HepG2 (cell line): ENCODE measurements at regions not wholly inside any gene's neighbourhood (a gene's known extent, or its start where the extent isn't known, plus 50 kb on each side); places are given as distances from the start of the nearest gene placed in this dataset.

Source experiments
- ATAC-seq: fragments of 200-7000 bp; cut with Tn5 transposase; 3 replicates; pipeline ENCODE4 v1.9.1; 2020; ENCODE audit warnings: mild to moderate bottlenecking, moderate library complexity
- BruUV-seq: library from RNA; stranded (reverse); fragments of 400-500 nt; replicated peaks from 2 replicates; lab custom pipeline; 2021; lab: Mats Ljungman, UMichigan
- CTCF ChIA-PET: fragments of 300-600 bp; formaldehyde crosslinking; extraction: SDS; loops from one replicate; lab custom pipeline; 2021; ENCODE audit warnings: low total read pairs, inconsistent platforms, low intra/inter-chr PET ratio; lab: Yijun Ruan, JAX
- POLR2A ChIA-PET: fragments of 350-600 bp; sonication (Branson Sonifier 250); formaldehyde crosslinking; loops from one replicate; lab custom pipeline; 2020; ENCODE audit warnings: antibody characterized with exemption, inconsistent platforms; lab: Yijun Ruan, JAX
- DNase-seq: peaks from one replicate; pipeline ENCODE4 v3.0.0-alpha.2; 2015; ENCODE audit warnings: low spot score
- FAIRE-seq: peaks from 3 replicates; lab custom pipeline; 2011; peaks lifted over from hg19 to GRCh38; lab: Jason Lieb, UNC
- H2AFZ ChIP-seq: one replicate; pipeline ENCODE4 v1.6.1; 2011; ENCODE audit warnings: low read length, inconsistent platforms
- H3K27ac ChIP-seq: fragments of 300-600 bp; 3 replicates; pipeline ENCODE4 v1.8.0; 2011; ENCODE audit warnings: mixed run types, mild to moderate bottlenecking, mixed read lengths, low read length, inconsistent platforms; ENCODE audit not compliant: insufficient read depth; ENCODE audit errors: extremely low read length
- H3K27me3 ChIP-seq, 2 experiments: fragments of 200-600 bp in 1 of 2; 2 replicates in 1 of 2; 3 replicates in 1 of 2; pipeline versions ENCODE4 v1.6.0 to v1.8.0; 2011; ENCODE audit warnings: low read length in 2 of 2, mild to moderate bottlenecking in 2 of 2, moderate library complexity in 2 of 2, inconsistent platforms in 1 of 2; ENCODE audit not compliant: insufficient read depth in 2 of 2, control insufficient read depth in 1 of 2
- H3K36me3 ChIP-seq, 2 experiments: fragments of 200-600 bp in 1 of 2; replicated peaks in 1 of 2; 2 replicates in 1 of 2; 3 replicates in 1 of 2; pipeline versions ENCODE4 v1.5.1 to v1.8.0; 2011; ENCODE audit warnings: low read length in 2 of 2, inconsistent platforms in 1 of 2; ENCODE audit not compliant: insufficient read depth in 2 of 2, control insufficient read depth in 1 of 2
- H3K4me1 ChIP-seq: 2 replicates; pipeline ENCODE4 v1.5.1; 2012; ENCODE audit warnings: low read length, inconsistent platforms; ENCODE audit not compliant: insufficient read depth
- H3K4me2 ChIP-seq: 2 replicates; pipeline ENCODE4 v1.6.0; 2011; ENCODE audit warnings: low read depth, low read length, inconsistent platforms
- H3K4me3 ChIP-seq, 3 experiments: fragments of 200-600 bp in 1 of 3; sonication (generic), shearing (Covaris generic) in 1 of 3; replicated peaks in 1 of 3; 2 replicates each; pipeline ENCODE4 v1.5.1; 2011 to 2016; ENCODE audit warnings: low read length in 3 of 3, inconsistent platforms in 2 of 3, low read depth in 2 of 3, mild to moderate bottlenecking in 2 of 3, control low read depth in 1 of 3, mixed read lengths in 1 of 3; ENCODE audit not compliant: insufficient read depth in 1 of 3
- H3K79me2 ChIP-seq: one replicate; pipeline ENCODE4 v1.6.1; 2011; ENCODE audit warnings: low read length, inconsistent platforms; ENCODE audit not compliant: insufficient read depth
- H3K9ac ChIP-seq: 2 replicates; pipeline ENCODE4 v1.6.0; 2011; ENCODE audit warnings: mild to moderate bottlenecking, low read depth, low read length, inconsistent platforms; ENCODE audit not compliant: insufficient read depth
- H3K9me3 ChIP-seq: 2 replicates; pipeline ENCODE4 v1.5.1; 2012; ENCODE audit warnings: mild to moderate bottlenecking, low read length
- H4K20me1 ChIP-seq: 2 replicates; pipeline ENCODE4 v1.6.0; 2011; ENCODE audit warnings: inconsistent platforms, mild to moderate bottlenecking, low read length, moderate library complexity; ENCODE audit not compliant: insufficient read depth
- ADNP ChIP-seq: sonication (generic); formaldehyde crosslinking; IDR thresholded peaks from 2 replicates; pipeline ENCODE4 v1.4.0; 2020; ENCODE audit warnings: missing genetic modification reagents
- ERF ChIP-seq: IDR thresholded peaks from 2 replicates; pipeline ENCODE4 v1.6.1; 2018; ENCODE audit warnings: missing biosample characterization, missing genetic modification reagents
- FOXP4 ChIP-seq: sonication (generic); formaldehyde crosslinking; IDR thresholded peaks from 2 replicates; pipeline ENCODE4 v1.4.0; 2020; ENCODE audit warnings: missing genetic modification reagents
- GATAD1 ChIP-seq: IDR thresholded peaks from 2 replicates; pipeline ENCODE4 v1.6.1; 2016; ENCODE audit warnings: missing genetic modification reagents, missing compliant biosample characterization
- GMEB2 ChIP-seq: IDR thresholded peaks from 2 replicates; pipeline ENCODE4 v1.6.1; 2016; ENCODE audit warnings: missing biosample characterization, missing genetic modification reagents, low read depth
- LBX2 ChIP-seq: sonication (generic); formaldehyde crosslinking; IDR thresholded peaks from 2 replicates; pipeline ENCODE4 v1.5.0; 2020; ENCODE audit warnings: missing genetic modification reagents, mild to moderate bottlenecking, borderline replicate concordance
- NFIB ChIP-seq: sonication (generic); formaldehyde crosslinking; IDR thresholded peaks from 2 replicates; pipeline ENCODE4 v1.9.0; 2021; ENCODE audit warnings: missing genetic modification reagents, mild to moderate bottlenecking, borderline replicate concordance
- NR3C1 ChIP-seq: sonication (generic); formaldehyde crosslinking; IDR thresholded peaks from 2 replicates; pipeline ENCODE4 v1.4.0; 2020; ENCODE audit warnings: missing genetic modification reagents
- PTBP1 ChIP-seq: fragments of 200-400 bp; formaldehyde crosslinking; IDR thresholded peaks from 2 replicates; pipeline ENCODE4 v1.6.1; 2018; ENCODE audit warnings: low read length, low read depth; ENCODE audit not compliant: poor library complexity, severe bottlenecking
- RCOR2 ChIP-seq: IDR thresholded peaks from 2 replicates; pipeline ENCODE4 v1.6.1; 2016; ENCODE audit warnings: missing biosample characterization, missing genetic modification reagents
- SP4 ChIP-seq: sonication (generic); formaldehyde crosslinking; IDR thresholded peaks from 2 replicates; pipeline ENCODE4 v1.8.1; 2023; ENCODE audit warnings: mild to moderate bottlenecking, missing genetic modification reagents
- THAP7 ChIP-seq: sonication (generic); formaldehyde crosslinking; IDR thresholded peaks from 2 replicates; pipeline ENCODE4 v1.8.1; 2023; ENCODE audit warnings: mild to moderate bottlenecking, missing genetic modification reagents
- ZFP36L2 ChIP-seq: sonication (generic); formaldehyde crosslinking; IDR thresholded peaks from 2 replicates; pipeline ENCODE4 v1.4.0; 2020; ENCODE audit warnings: missing genetic modification reagents
- ZNF639 ChIP-seq: conservative IDR thresholded peaks from 2 replicates; pipeline ENCODE4 v1.6.1; 2018; ENCODE audit warnings: missing genetic modification reagents
- ZNF773 ChIP-seq: sonication (generic); formaldehyde crosslinking; IDR thresholded peaks from 2 replicates; pipeline ENCODE4 v1.4.0; 2020; ENCODE audit warnings: missing genetic modification reagents, borderline replicate concordance
- WGBS: methylation state at CpG from one replicate; pipeline ENCODE4 v1.1.6; 2017; ENCODE audit warnings: low lambda C conversion rate; 5-methylcytosine and 5-hydroxymethylcytosine counted together
- in situ Hi-C: cut with HindIII; loops from 2 replicates; pipeline ENCODE4 v1.10.0; 2017; ENCODE audit warnings: low pct_unique_long_range_greater_than_20kb; ENCODE audit not compliant: extremely low pct_ligation_motif_present
- intact Hi-C: fragments of 100-400 bp; cut with micrococcal nuclease; formaldehyde crosslinking; loops from one replicate; pipeline ENCODE4 v1.10.0; 2022; ENCODE audit not compliant: unreplicated experiment

GRCh38 chr2:150036622-150037021, 449.0 kb upstream of the MMADHC start:
- FAIRE-seq (no peak), DNase-seq (no peak), ATAC-seq (no peak)
- H4K20me1 ChIP-seq = no peaks in the 10 kb centered on the region
- POLR2A ChIA-PET = no interaction called here
- BruUV-seq = no TSS peak
- no peaks in the 10 kb centered on the region for H3K4me1 ChIP-seq
- no peak overlapping the region for H3K4me3 ChIP-seq
- in situ Hi-C loops = no loop called here
- H3K9ac ChIP-seq = no peak overlapping the region
- no peaks in the 10 kb centered on the region for H3K36me3 ChIP-seq
- H3K9me3 ChIP-seq = no peaks in the 10 kb centered on the region; the same call in 1 of the 2 replicates
- H3K27ac ChIP-seq = no peak overlapping the region
- H2AFZ ChIP-seq = no peak overlapping the region
- intact Hi-C loops = no loop called here
- no peak overlapping the region for H3K4me2 ChIP-seq
- no peaks in the 10 kb centered on the region for H3K79me2 ChIP-seq
- TF ChIP-seq ERF (no peak), ZNF639 (CRISPR knock-in tag) (no peak), PTBP1 (no peak), ADNP (no peak)
- no peaks in the 10 kb centered on the region for H3K27me3 ChIP-seq
- CTCF ChIA-PET = no interaction called here

GRCh38 chr2:150034665-150035064, 447.1 kb upstream of the MMADHC start:
- Histone ChIP-seq H4K20me1 (no peaks in the 10 kb centered on the region), H3K79me2 (no peaks in the 10 kb centered on the region), H3K9me3 (no peaks in the 10 kb centered on the region; the same call in 1 of the 2 replicates), H3K9ac (no peak overlapping the region), H3K4me3 (no peak overlapping the region), H3K4me1 (no peaks in the 10 kb centered on the region), H2AFZ (no peak overlapping the region), H3K4me2 (no peak overlapping the region), H3K27me3 (no peaks in the 10 kb centered on the region), H3K27ac (no peak overlapping the region), H3K36me3 (no peaks in the 10 kb centered on the region)
- intact Hi-C loops (no loop called here), in situ Hi-C loops (no loop called here)
- DNase-seq (no peak), ATAC-seq (no peak), FAIRE-seq (no peak)
- no TSS peak for BruUV-seq
- ChIA-PET POLR2A (no interaction called here), CTCF (no interaction called here)
- 1% methylated on average over 3 of the region's 3 CpGs for WGBS
- TF ChIP-seq NR3C1 (CRISPR knock-in tag) = no peak
- TF ChIP-seq ZFP36L2 (CRISPR knock-in tag) = no peak
- no peak for TF ChIP-seq FOXP4
- TF ChIP-seq SP4 = no peak
- no peak for TF ChIP-seq GATAD1
- TF ChIP-seq ZNF773 (CRISPR knock-in tag) = no peak
- TF ChIP-seq GMEB2 (CRISPR knock-in tag) = no peak
- TF ChIP-seq THAP7 (CRISPR knock-in tag) = no peak
- no peak for TF ChIP-seq RCOR2 (CRISPR knock-in tag)
- TF ChIP-seq LBX2 (CRISPR knock-in tag) = no peak
- no peak for TF ChIP-seq NFIB (CRISPR knock-in tag)
